H1 (cell line): ENCODE measurements at regions not wholly inside any gene's neighbourhood (a gene's known extent, or its start where the extent isn't known, plus 50 kb on each side); places are given as distances from the start of the nearest gene placed in this dataset.

ENCODE experiments used
- CTCF ChIA-PET: fragments of 300-600 bp; sonication (Branson Sonifier 250); formaldehyde crosslinking; loops from one replicate; lab custom pipeline; 2021; ENCODE audit not compliant: partially characterized antibody; lab: Charles Lee
- POLR2A ChIA-PET: fragments of 300-600 bp; sonication (Branson Sonifier 250); formaldehyde crosslinking; loops from one replicate; lab custom pipeline; 2021; ENCODE audit warnings: inconsistent platforms; ENCODE audit not compliant: partially characterized antibody; lab: Charles Lee
- DNase-seq, 2 experiments: peaks; one replicate each; pipeline versions ENCODE4 v3.0.0 to v3.0.0-alpha.2; 2010 to 2022; ENCODE audit warnings: low spot score in 2 of 2, low read depth in 1 of 2, mixed read lengths in 1 of 2
- FAIRE-seq: peaks from 2 replicates; lab custom pipeline; 2011; peaks lifted over from hg19 to GRCh38; lab: Jason Lieb, UNC
- H2AFZ ChIP-seq: 2 replicates; pipeline ENCODE4 v1.8.1; 2012; ENCODE audit warnings: low read length, inconsistent platforms
- H2AK5ac ChIP-seq: 2 replicates; pipeline ENCODE4 v1.6.1; 2013; ENCODE audit warnings: low read depth, low read length
- H2BK120ac ChIP-seq: replicated peaks from 2 replicates; pipeline ENCODE3; 2013; ENCODE audit warnings: low read depth, low read length, inconsistent platforms
- H2BK12ac ChIP-seq: 2 replicates; pipeline ENCODE4 v1.6.1; 2013; ENCODE audit warnings: low read depth, low read length
- H2BK15ac ChIP-seq: 2 replicates; pipeline ENCODE4 v1.6.1; 2013; ENCODE audit warnings: low read length
- H2BK20ac ChIP-seq: 2 replicates; pipeline ENCODE4 v1.6.1; 2013; ENCODE audit warnings: low read length
- H2BK5ac ChIP-seq: 2 replicates; pipeline ENCODE4 v1.6.1; 2013; ENCODE audit warnings: low read depth, low read length
- H3K14ac ChIP-seq: 2 replicates; pipeline ENCODE4 v1.6.1; 2013; ENCODE audit warnings: inconsistent platforms; ENCODE audit not compliant: insufficient read length
- H3K18ac ChIP-seq: 2 replicates; pipeline ENCODE4 v1.6.1; 2013; ENCODE audit warnings: low read length; ENCODE audit errors: extremely low read depth
- H3K23ac ChIP-seq: 2 replicates; pipeline ENCODE4 v1.6.1; 2013; ENCODE audit warnings: inconsistent platforms; ENCODE audit not compliant: insufficient read length
- H3K23me2 ChIP-seq: 2 replicates; pipeline ENCODE4 v1.6.1; 2013; ENCODE audit warnings: low read depth, low read length
- H3K27ac ChIP-seq: 2 replicates; pipeline ENCODE4 v1.6.1; 2011; ENCODE audit warnings: low read depth, low read length, inconsistent platforms
- H3K27me3 ChIP-seq, 4 experiments: replicated peaks in 1 of 4; 1 replicate in 1 of 4; 2 replicates in 3 of 4; pipeline versions ENCODE4 v1.6.1 to v1.8.1; 2011 to 2013; ENCODE audit warnings: low read length in 3 of 4, mild to moderate bottlenecking in 3 of 4, inconsistent platforms in 2 of 4, mixed read lengths in 2 of 4, moderate library complexity in 1 of 4; ENCODE audit not compliant: control insufficient read depth in 3 of 4, insufficient read depth in 3 of 4; ENCODE audit errors: extremely low read depth in 1 of 4
- H3K36me3 ChIP-seq, 4 experiments: 2 replicates each; pipeline versions ENCODE4 v1.6.1 to v1.8.1; 2011 to 2013; ENCODE audit warnings: mild to moderate bottlenecking in 4 of 4, low read length in 3 of 4, moderate library complexity in 2 of 4, control low read depth in 1 of 4, inconsistent platforms in 1 of 4; ENCODE audit not compliant: insufficient read depth in 4 of 4, control insufficient read depth in 2 of 4
- H3K4ac ChIP-seq: replicated peaks from 2 replicates; pipeline ENCODE3; 2013; ENCODE audit warnings: low read length, low read depth, mixed read lengths, inconsistent platforms; ENCODE audit not compliant: insufficient read length
- H3K4me1 ChIP-seq, 4 experiments: replicated peaks in 1 of 4; 1 replicate in 1 of 4; 2 replicates in 3 of 4; pipeline versions ENCODE4 v1.6.1 to v1.8.1; 2011 to 2013; ENCODE audit warnings: low read length in 3 of 4, inconsistent platforms in 2 of 4, mixed read lengths in 1 of 4; ENCODE audit not compliant: insufficient read depth in 4 of 4, control insufficient read depth in 3 of 4
- H3K4me2 ChIP-seq, 2 experiments: 2 replicates each; pipeline versions ENCODE4 v1.6.1 to v1.8.1; 2011 to 2013; ENCODE audit warnings: low read depth in 2 of 2, low read length in 2 of 2, control low read depth in 1 of 2, inconsistent platforms in 1 of 2, mild to moderate bottlenecking in 1 of 2; ENCODE audit not compliant: insufficient read depth in 1 of 2
- H3K4me3 ChIP-seq, 4 experiments: fragments of 200-600, 300-600 bp in 1 of 4; sonication (generic), shearing (Covaris generic), sonication (Bioruptor Twin) in 1 of 4; 2 replicates each; pipeline versions ENCODE4 v1.5.1 to v1.8.1; 2011 to 2016; ENCODE audit warnings: low read length in 4 of 4, low read depth in 3 of 4, control low read depth in 2 of 4, inconsistent platforms in 2 of 4, mild to moderate bottlenecking in 2 of 4, mixed read lengths in 1 of 4, moderate library complexity in 1 of 4; ENCODE audit not compliant: insufficient read depth in 2 of 4; ENCODE audit errors: extremely low read depth in 1 of 4
- H3K56ac ChIP-seq: replicated peaks from 2 replicates; pipeline ENCODE3; 2013; ENCODE audit warnings: low read depth, mild to moderate bottlenecking, mixed read lengths, low read length, inconsistent platforms; ENCODE audit not compliant: insufficient read length
- H3K79me1 ChIP-seq: 2 replicates; pipeline ENCODE4 v1.6.1; 2013; ENCODE audit warnings: low read depth, low read length, control low read depth
- H3K79me2 ChIP-seq, 2 experiments: 2 replicates each; pipeline versions ENCODE4 v1.6.1 to v1.8.1; 2012 to 2013; ENCODE audit warnings: low read length in 2 of 2, mild to moderate bottlenecking in 2 of 2, inconsistent platforms in 1 of 2; ENCODE audit not compliant: insufficient read depth in 2 of 2, control insufficient read depth in 1 of 2
- H3K9ac ChIP-seq, 4 experiments: replicated peaks in 1 of 4; 1 replicate in 1 of 4; 2 replicates in 3 of 4; pipeline versions ENCODE4 v1.6.1 to v1.8.1; 2011 to 2013; ENCODE audit warnings: low read depth in 3 of 4, low read length in 3 of 4, control low read depth in 2 of 4, mild to moderate bottlenecking in 2 of 4, moderate library complexity in 2 of 4, inconsistent platforms in 1 of 4; ENCODE audit errors: extremely low read depth in 1 of 4
- H3K9me3 ChIP-seq, 2 experiments: 2 replicates each; pipeline versions ENCODE4 v1.6.1 to v1.8.1; 2012 to 2013; ENCODE audit warnings: mild to moderate bottlenecking in 2 of 2, moderate library complexity in 2 of 2, control low read depth in 1 of 2, inconsistent platforms in 1 of 2, low read depth in 1 of 2, low read length in 1 of 2, mixed read lengths in 1 of 2; ENCODE audit not compliant: insufficient read depth in 2 of 2
- H4K20me1 ChIP-seq, 2 experiments: replicated peaks in 1 of 2; 2 replicates each; pipeline versions ENCODE3 to v1.8.1; 2011 to 2013; ENCODE audit warnings: inconsistent platforms in 2 of 2, low read length in 2 of 2, mild to moderate bottlenecking in 1 of 2; ENCODE audit not compliant: insufficient read depth in 2 of 2, control insufficient read depth in 1 of 2
- H4K5ac ChIP-seq: 2 replicates; pipeline ENCODE4 v1.6.1; 2013; ENCODE audit warnings: low read length, low read depth, mixed read lengths, inconsistent platforms; ENCODE audit not compliant: insufficient read length
- H4K8ac ChIP-seq: 2 replicates; pipeline ENCODE4 v1.8.0; 2013; ENCODE audit warnings: mild to moderate bottlenecking, moderate library complexity, low read length, inconsistent platforms; ENCODE audit not compliant: insufficient read depth; ENCODE audit errors: extremely low read depth
- H4K91ac ChIP-seq: replicated peaks from 2 replicates; pipeline ENCODE3; 2013; ENCODE audit warnings: low read length, mixed read lengths, inconsistent platforms; ENCODE audit not compliant: insufficient read length
- MAFK ChIP-seq: IDR thresholded peaks from 2 replicates; pipeline ENCODE4 v1.6.1; 2012; ENCODE audit warnings: low read depth, mild to moderate bottlenecking, improper control_type of control experiment, low read length
- WGBS, 2 experiments: shearing (Covaris generic) in 1 of 2; methylation state at CpG; one replicate each; pipeline versions ENCODE4 v1.1.6 to v1.1.7; 2013 to 2015; ENCODE audit warnings: low lambda C conversion rate in 2 of 2, mixed read lengths in 2 of 2, inconsistent platforms in 1 of 2, low coverage in 1 of 2, missing lambda C conversion rate in 1 of 2; ENCODE audit not compliant: insufficient replicate concordance in 2 of 2, insufficient coverage in 1 of 2, insufficient read length in 1 of 2; ENCODE audit errors: extremely low coverage in 1 of 2, missing lambda C conversion rate in 1 of 2; 5-methylcytosine and 5-hydroxymethylcytosine counted together

- WGBS, 2 experiments, result 81% methylated on average over 5 of the region's 5 CpGs; no CpG with 5 or more reads in 1 of the 2 experiments
- Histone ChIP-seq H2BK120ac (no peak overlapping the region), H3K4me3 (no peak overlapping the region), H3K9me3 (no peaks in the 10 kb centered on the region), H3K56ac (no peak overlapping the region), H4K20me1 (no peaks in the 10 kb centered on the region), H3K27me3 (no peaks in the 10 kb centered on the region), H3K4me2 (no peak overlapping the region), H2BK5ac (no peak overlapping the region), H2BK15ac (0 out of 2 replicates have a peak overlapping the region, but pooled peaks have one; percentile 5), H4K91ac (no peak overlapping the region), H3K36me3 (no peaks in the 10 kb centered on the region), H3K18ac (no peak overlapping the region), H3K9ac (no peak overlapping the region), H3K23me2 (peaks cover 7% of the 10 kb centered on the region; the same call in 1 of the 2 replicates), H3K23ac (no peak overlapping the region), H3K27ac (no peak overlapping the region), H3K79me2 (no peaks in the 10 kb centered on the region), H3K4ac (no peak overlapping the region), H3K4me1 (no peaks in the 10 kb centered on the region), H3K79me1 (no peaks in the 10 kb centered on the region; the same call in 1 of the 2 replicates), H3K14ac (no peak overlapping the region), H4K5ac (no peak overlapping the region), H4K8ac (no peak overlapping the region), H2AK5ac (no peak overlapping the region), H2AFZ (no peak overlapping the region), H2BK20ac (no peak overlapping the region), H2BK12ac (no peak overlapping the region)
- CTCF ChIA-PET, result interaction anchor here (0.9 to 1.6 kb wide), 3 partner anchors 22 to 120 kb away, joined by 3 to 5 read pairs (median 4); no protein-coding TSS in a partner anchor
- FAIRE-seq (no peak), DNase-seq (no peak)
- POLR2A ChIA-PET, result no interaction called here
- no peak for TF ChIP-seq MAFK
These were observed 119.8 kb upstream of the PPP1R26 start for GRCh38 chr9:135359764-135360163.
